SK-N-SH (cell line): ENCODE measurements at regions not wholly inside any gene's neighbourhood (a gene's known extent, or its start where the extent isn't known, plus 50 kb on each side); places are given as distances from the start of the nearest gene placed in this dataset.
A peak's percentile ranks its signal among the peaks of the same experiment; 100 is the strongest.

ENCODE experiments used
- CTCF ChIA-PET: fragments of 300-600, 350-600 bp; formaldehyde crosslinking; extraction: SDS; loops from one replicate; lab custom pipeline; 2021; lab: Yijun Ruan, JAX
- POLR2A ChIA-PET: fragments of 350-600 bp; sonication (Branson Sonifier 250); formaldehyde crosslinking; extraction: SDS; loops from one replicate; lab custom pipeline; 2020; ENCODE audit warnings: antibody characterized with exemption, inconsistent platforms; lab: Yijun Ruan, JAX
- DNase-seq: peaks from one replicate; pipeline ENCODE4 v3.0.0; 2012
- H2AFZ ChIP-seq: fragments of 200-600 bp; sonication (generic); 2 replicates; pipeline ENCODE4 v1.8.1; 2016; ENCODE audit warnings: antibody characterized with exemption, mild to moderate bottlenecking, low read depth
- H3F3A ChIP-seq: fragments of 200-600 bp; sonication (generic); replicated peaks from 2 replicates; pipeline ENCODE3; 2016; ENCODE audit warnings: antibody characterized with exemption, mild to moderate bottlenecking; ENCODE audit not compliant: insufficient read depth
- H3K27ac ChIP-seq, 2 experiments: fragments of 200-500 bp in 1 of 2; fragments of 200-600 bp in 1 of 2; sonication (Bioruptor generic) in 1 of 2; sonication (generic), shearing (Covaris generic) in 1 of 2; 2 replicates each; pipeline versions ENCODE4 v1.5.1 to v1.6.1; 2014 to 2016; ENCODE audit warnings: low read depth in 2 of 2, inconsistent platforms in 1 of 2, low read length in 1 of 2, mild to moderate bottlenecking in 1 of 2, mixed read lengths in 1 of 2
- H3K27me3 ChIP-seq: fragments of 200-600 bp; sonication (generic), shearing (Covaris generic); 2 replicates; pipeline ENCODE4 v1.6.1; 2016; ENCODE audit warnings: mixed run types; ENCODE audit not compliant: insufficient read depth
- H3K36me3 ChIP-seq, 2 experiments: fragments of 200-500 bp in 1 of 2; fragments of 200-600 bp in 1 of 2; sonication (Bioruptor generic) in 1 of 2; sonication (generic) in 1 of 2; replicated peaks in 1 of 2; 2 replicates each; pipeline versions ENCODE3 to v1.5.1; 2014 to 2016; ENCODE audit warnings: low read length in 1 of 2, mild to moderate bottlenecking in 1 of 2; ENCODE audit not compliant: insufficient read depth in 2 of 2, control insufficient read depth in 1 of 2
- H3K4me1 ChIP-seq, 2 experiments: fragments of 200-500 bp in 1 of 2; fragments of 200-600 bp in 1 of 2; sonication (Bioruptor generic) in 1 of 2; sonication (generic), shearing (Covaris generic) in 1 of 2; 2 replicates each; pipeline versions ENCODE4 v1.5.1 to v1.6.1; 2014 to 2016; ENCODE audit warnings: low read depth in 1 of 2, low read length in 1 of 2, mixed run types in 1 of 2; ENCODE audit not compliant: insufficient read depth in 2 of 2, control insufficient read depth in 1 of 2
- H3K4me2 ChIP-seq: fragments of 200-600 bp; sonication (generic), shearing (Covaris generic); 2 replicates; pipeline ENCODE4 v1.6.1; 2017; ENCODE audit warnings: mixed run types
- H3K4me3 ChIP-seq, 2 experiments: fragments of 200-500 bp in 1 of 2; fragments of 200-600 bp in 1 of 2; sonication (Bioruptor generic) in 1 of 2; sonication (generic), shearing (Covaris generic) in 1 of 2; 2 replicates each; pipeline versions ENCODE4 v1.5.1 to v1.8.1; 2014 to 2016; ENCODE audit warnings: low read depth in 2 of 2, inconsistent platforms in 1 of 2, low read length in 1 of 2, mild to moderate bottlenecking in 1 of 2, mixed read lengths in 1 of 2, moderate library complexity in 1 of 2
- H3K79me2 ChIP-seq: fragments of 200-600 bp; sonication (generic); 2 replicates; pipeline ENCODE4 v1.8.1; 2017; ENCODE audit warnings: mild to moderate bottlenecking; ENCODE audit not compliant: insufficient read depth
- H3K9ac ChIP-seq: fragments of 200-600 bp; sonication (generic); 2 replicates; pipeline ENCODE4 v1.6.1; 2017; ENCODE audit warnings: mixed run types
- H3K9me2 ChIP-seq: fragments of 200-600 bp; sonication (generic); 2 replicates; pipeline ENCODE4 v1.6.1; 2017; ENCODE audit warnings: mixed run types
- H3K9me3 ChIP-seq: fragments of 200-600 bp; sonication (generic); 2 replicates; pipeline ENCODE4 v1.6.1; 2017; ENCODE audit warnings: mixed run types, mild to moderate bottlenecking, moderate library complexity
- H4K20me1 ChIP-seq: fragments of 200-600 bp; sonication (generic); 2 replicates; pipeline ENCODE4 v1.6.1; 2017; ENCODE audit warnings: mild to moderate bottlenecking, mixed run types; ENCODE audit not compliant: insufficient read depth
- CTCF ChIP-seq: fragments of 200-600 bp; sonication (generic); IDR thresholded peaks from 2 replicates; pipeline ENCODE4 v1.6.1; 2017; ENCODE audit warnings: antibody characterized with exemption, mild to moderate bottlenecking, moderate library complexity
- ELF1 ChIP-seq: IDR thresholded peaks from 2 replicates; pipeline ENCODE4 v1.4.0; 2012
- FOSL2 ChIP-seq: IDR thresholded peaks from 2 replicates; pipeline ENCODE4 v1.4.0; 2012; ENCODE audit warnings: low read depth, mild to moderate bottlenecking, moderate library complexity, borderline replicate concordance
- FOXJ3 ChIP-seq: sonication (generic); formaldehyde crosslinking; IDR thresholded peaks from 2 replicates; pipeline ENCODE4 v1.5.1; 2020; ENCODE audit warnings: mild to moderate bottlenecking, missing genetic modification reagents
- FOXM1 ChIP-seq: IDR thresholded peaks from 2 replicates; pipeline ENCODE4 v1.4.0; 2012; ENCODE audit warnings: low read depth, mild to moderate bottlenecking
- GABPA ChIP-seq: IDR thresholded peaks from 2 replicates; pipeline ENCODE4 v1.4.0; 2012; ENCODE audit warnings: low read depth, mild to moderate bottlenecking
- GATA2 ChIP-seq: sonication (generic); formaldehyde crosslinking; IDR thresholded peaks from 2 replicates; pipeline ENCODE4 v1.5.0; 2020; ENCODE audit warnings: mild to moderate bottlenecking, missing genetic modification reagents
- MEF2A ChIP-seq: IDR thresholded peaks from 2 replicates; pipeline ENCODE4 v1.4.0; 2012; ENCODE audit warnings: low read depth, borderline replicate concordance
- MXI1 ChIP-seq: IDR thresholded peaks from 2 replicates; pipeline ENCODE4 v1.6.1; 2012; ENCODE audit warnings: mild to moderate bottlenecking, low read depth, low read length, improper control_type of control experiment
- NRF1 ChIP-seq: IDR thresholded peaks from 2 replicates; pipeline ENCODE4 v1.6.1; 2012; ENCODE audit warnings: low read depth, mild to moderate bottlenecking, low read length
- PBX3 ChIP-seq: IDR thresholded peaks from 2 replicates; pipeline ENCODE4; 2012
- POLR2AphosphoS5 ChIP-seq: IDR thresholded peaks from 2 replicates; pipeline ENCODE4 v1.6.1; 2012; ENCODE audit warnings: low read depth, low read length
- RCOR1 ChIP-seq: fragments of 150-350 bp; IDR thresholded peaks from 2 replicates; pipeline ENCODE4 v1.6.1; 2017; ENCODE audit warnings: antibody characterized with exemption, low read length
- RFX5 ChIP-seq: IDR thresholded peaks from 2 replicates; pipeline ENCODE4 v1.6.1; 2012; ENCODE audit warnings: mild to moderate bottlenecking, improper control_type of control experiment, low read length
- RXRA ChIP-seq: IDR thresholded peaks from 2 replicates; pipeline ENCODE4 v1.4.0; 2012; ENCODE audit warnings: low read depth, mild to moderate bottlenecking, borderline replicate concordance
- SIN3A ChIP-seq: IDR thresholded peaks from 2 replicates; pipeline ENCODE4 v1.6.1; 2012; ENCODE audit warnings: low read depth, mild to moderate bottlenecking, low read length, moderate library complexity, borderline replicate concordance
- TCF12 ChIP-seq: IDR thresholded peaks from 2 replicates; pipeline ENCODE4 v1.4.0; 2012
- WGBS: methylation state at CpG from one replicate; pipeline ENCODE4 v1.1.6; 2017; ENCODE audit warnings: low lambda C conversion rate; 5-methylcytosine and 5-hydroxymethylcytosine counted together
- TF ChIP-seq, protein P1 (sequence below): IDR thresholded peaks from 2 replicates; pipeline ENCODE4 v1.4.0; 2012; ENCODE audit warnings: low read depth, borderline replicate concordance
- TF ChIP-seq, protein P2 (sequence below): fragments of 150-350 bp; IDR thresholded peaks from 2 replicates; pipeline ENCODE4 v1.6.1; 2017; ENCODE audit warnings: antibody characterized with exemption, low read length, low read depth, borderline replicate concordance

GRCh38 chr17:21548236-21548635, 144.1 kb upstream of the KCNJ18 start:
- no peaks in the 10 kb centered on the region for H3K9me2 ChIP-seq
- peaks cover 7 to 8% of the 10 kb centered on the region in 2 experiments; a peak in 3 of 4 replicates for H3K4me1 ChIP-seq
- H3K9me3 ChIP-seq = no peaks in the 10 kb centered on the region
- no peak for DNase-seq
- CTCF ChIA-PET = interaction anchor here (1.0 to 2.0 kb wide), 2 partner anchors 36 to 91 kb away, joined by 4 to 6 read pairs; no protein-coding TSS in a partner anchor
- H2AFZ ChIP-seq = no peak overlapping the region
- POLR2A ChIA-PET = no interaction called here
- H4K20me1 ChIP-seq = peaks cover 12% of the 10 kb centered on the region
- no peaks in the 10 kb centered on the region for H3K27me3 ChIP-seq
- no peak overlapping the region for H3K9ac ChIP-seq
- no peaks in the 10 kb centered on the region for H3F3A ChIP-seq
- H3K36me3 ChIP-seq = peaks cover 3 to 4% of the 10 kb centered on the region in 2 experiments
- H3K4me3 ChIP-seq = no peak overlapping the region
- peaks cover 14% of the 10 kb centered on the region for H3K79me2 ChIP-seq
- no peak overlapping the region for H3K4me2 ChIP-seq
- no peak overlapping the region for H3K27ac ChIP-seq
- TF ChIP-seq GATA2 = no peak
- TF ChIP-seq, protein P1, sequence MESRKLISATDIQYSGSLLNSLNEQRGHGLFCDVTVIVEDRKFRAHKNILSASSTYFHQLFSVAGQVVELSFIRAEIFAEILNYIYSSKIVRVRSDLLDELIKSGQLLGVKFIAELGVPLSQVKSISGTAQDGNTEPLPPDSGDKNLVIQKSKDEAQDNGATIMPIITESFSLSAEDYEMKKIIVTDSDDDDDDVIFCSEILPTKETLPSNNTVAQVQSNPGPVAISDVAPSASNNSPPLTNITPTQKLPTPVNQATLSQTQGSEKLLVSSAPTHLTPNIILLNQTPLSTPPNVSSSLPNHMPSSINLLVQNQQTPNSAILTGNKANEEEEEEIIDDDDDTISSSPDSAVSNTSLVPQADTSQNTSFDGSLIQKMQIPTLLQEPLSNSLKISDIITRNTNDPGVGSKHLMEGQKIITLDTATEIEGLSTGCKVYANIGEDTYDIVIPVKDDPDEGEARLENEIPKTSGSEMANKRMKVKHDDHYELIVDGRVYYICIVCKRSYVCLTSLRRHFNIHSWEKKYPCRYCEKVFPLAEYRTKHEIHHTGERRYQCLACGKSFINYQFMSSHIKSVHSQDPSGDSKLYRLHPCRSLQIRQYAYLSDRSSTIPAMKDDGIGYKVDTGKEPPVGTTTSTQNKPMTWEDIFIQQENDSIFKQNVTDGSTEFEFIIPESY = no peak
- TF ChIP-seq GABPA = no peak
- no peak for TF ChIP-seq FOXM1
- no peak for TF ChIP-seq FOXJ3 (CRISPR knock-in tag)
- no peak for TF ChIP-seq RCOR1
- 100% methylated on average over 2 of the region's 3 CpGs for WGBS

GRCh38 chr17:21549107-21549687, 143.1 kb upstream of the KCNJ18 start:
- ChIA-PET CTCF (interaction anchor here (2.0 kb wide), 1 partner anchor 37 kb away, joined by 6 read pairs; no protein-coding TSS in a partner anchor), POLR2A (no interaction called here)
- WGBS = 85% methylated on average over 1 of the region's 1 CpG
- Histone ChIP-seq H2AFZ (no peak overlapping the region), H3K9me2 (no peaks in the 10 kb centered on the region), H3F3A (no peaks in the 10 kb centered on the region), H3K4me3 (no peak overlapping the region), H3K27me3 (no peaks in the 10 kb centered on the region), H3K4me2 (peak overlapping the region; percentile 92; the same call in 1 of the 2 replicates), H3K4me1 (peaks cover 7 to 8% of the 10 kb centered on the region in 2 experiments; a peak in 3 of 4 replicates), H3K36me3 (peaks cover 0 to 4% of the 10 kb centered on the region in 2 experiments), H3K79me2 (peaks cover 14% of the 10 kb centered on the region; the same call in 1 of the 2 replicates), H3K9me3 (no peaks in the 10 kb centered on the region), H3K27ac (no peak overlapping the region), H4K20me1 (peaks cover 12% of the 10 kb centered on the region), H3K9ac (no peak overlapping the region)
- no peak for DNase-seq
- TF ChIP-seq FOXJ3 (CRISPR knock-in tag) = no peak
- no peak for TF ChIP-seq FOSL2
- no peak for TF ChIP-seq PBX3
- TF ChIP-seq POLR2AphosphoS5 = no peak
- TF ChIP-seq ELF1 = no peak
- TF ChIP-seq RXRA = no peak
- TF ChIP-seq, protein P1 = no peak
- TF ChIP-seq GATA2 = no peak
- no peak for TF ChIP-seq SIN3A
- no peak for TF ChIP-seq RCOR1
- TF ChIP-seq MXI1 = no peak
- TF ChIP-seq TCF12 = no peak
- no peak for TF ChIP-seq CTCF
- no peak for TF ChIP-seq MEF2A
- TF ChIP-seq RFX5 = no peak
- TF ChIP-seq FOXM1 = no peak
- TF ChIP-seq NRF1 = no peak
- TF ChIP-seq, protein P2, sequence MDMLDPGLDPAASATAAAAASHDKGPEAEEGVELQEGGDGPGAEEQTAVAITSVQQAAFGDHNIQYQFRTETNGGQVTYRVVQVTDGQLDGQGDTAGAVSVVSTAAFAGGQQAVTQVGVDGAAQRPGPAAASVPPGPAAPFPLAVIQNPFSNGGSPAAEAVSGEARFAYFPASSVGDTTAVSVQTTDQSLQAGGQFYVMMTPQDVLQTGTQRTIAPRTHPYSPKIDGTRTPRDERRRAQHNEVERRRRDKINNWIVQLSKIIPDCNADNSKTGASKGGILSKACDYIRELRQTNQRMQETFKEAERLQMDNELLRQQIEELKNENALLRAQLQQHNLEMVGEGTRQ = no peak
